Activated T-cell treated with anti-CD3 and anti-CD28 coated beads, Interleukin-2, amount 50 U/mL, for 48 hours (primary cell): ENCODE measurements at regions not wholly inside any gene's neighbourhood (a gene's known extent, or its start where the extent isn't known, plus 50 kb on each side); places are given as distances from the start of the nearest gene placed in this dataset.
"Not testable (repeated sequence)": the region's sequence is repeated elsewhere in the genome, so short reads cannot be mapped to it uniquely, and the experiment has no call there.

ENCODE experiments used
- DNase-seq, 2 experiments: peaks; one replicate each; pipeline ENCODE4 v3.0.0-alpha.2; 2020

GRCh38 chr1:113307771-113308445 lies 82.4 kb upstream of the MAGI3 start:
- DNase-seq, result no peak

DNA sequence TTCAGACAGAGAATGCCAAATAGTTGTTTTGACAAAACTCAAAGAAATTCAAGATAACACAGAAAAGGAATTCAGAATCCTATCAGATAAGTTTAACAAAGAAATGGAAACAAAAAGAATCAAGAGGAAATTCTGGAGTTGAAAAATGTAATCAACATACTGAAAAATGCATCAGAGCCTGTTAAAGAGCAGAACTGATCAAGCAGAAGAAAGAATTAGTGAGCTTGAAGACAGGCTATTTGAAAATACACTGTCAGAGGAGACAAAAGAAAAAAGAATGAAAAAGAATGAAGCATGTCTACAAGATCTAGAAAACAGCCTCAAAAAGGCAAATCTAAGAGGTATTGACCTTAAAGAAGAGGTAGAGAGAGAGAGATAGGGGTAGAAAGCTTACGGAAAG lies 77.7 kb upstream of the MAGI3 start:
- DNase-seq, result not testable (repeated sequence)

DNA sequence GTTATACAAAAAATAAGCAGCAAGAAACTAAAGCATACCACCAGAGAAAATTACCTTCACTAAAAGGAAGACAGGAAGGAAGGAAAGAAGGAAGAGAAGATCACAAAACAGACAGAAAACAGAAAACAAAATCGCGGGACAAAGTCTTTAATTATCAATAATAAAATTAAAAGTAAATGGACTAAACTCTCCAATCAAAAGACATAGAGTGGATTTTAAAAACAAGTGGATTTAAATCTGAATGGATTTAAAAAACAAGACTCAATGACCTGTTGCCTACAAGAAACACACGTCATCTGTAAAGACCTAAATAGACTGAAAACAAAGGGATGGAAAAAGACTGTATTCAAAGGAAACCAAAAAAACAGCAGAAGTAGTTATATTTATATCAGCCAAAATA lies 75.7 kb upstream of the MAGI3 start:
- DNase-seq, result no peak

DNA sequence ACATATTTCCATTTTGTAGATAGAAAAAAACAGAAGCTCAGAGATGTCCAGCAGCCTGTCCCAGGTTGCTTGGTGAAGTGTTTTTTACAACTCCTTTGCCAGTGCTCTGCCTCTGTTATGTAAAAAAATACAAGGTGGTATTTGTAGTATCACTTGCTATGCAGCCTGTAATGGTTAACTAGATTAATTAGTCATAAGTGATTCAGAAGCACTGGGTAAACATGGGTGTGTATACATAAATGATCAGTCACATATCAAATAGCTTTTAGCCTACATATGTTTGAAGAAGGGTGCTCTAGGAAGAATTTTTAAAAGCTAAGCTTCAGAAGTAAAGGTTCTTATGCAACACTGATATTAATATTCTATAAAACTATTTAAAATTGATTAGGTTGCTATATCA lies 70.0 kb upstream of the MAGI3 start:
- DNase-seq, result no peak

GRCh38 chr1:113320972-113321680 lies 69.2 kb upstream of the MAGI3 start:
- DNase-seq, result no peak

- no peak for DNase-seq
Measured at GRCh38 chr1:113321771-113322387, 68.4 kb upstream of the MAGI3 start.

GRCh38 chr1:113322439-113322838 lies 67.9 kb upstream of the MAGI3 start:
- DNase-seq, result no peak

DNA sequence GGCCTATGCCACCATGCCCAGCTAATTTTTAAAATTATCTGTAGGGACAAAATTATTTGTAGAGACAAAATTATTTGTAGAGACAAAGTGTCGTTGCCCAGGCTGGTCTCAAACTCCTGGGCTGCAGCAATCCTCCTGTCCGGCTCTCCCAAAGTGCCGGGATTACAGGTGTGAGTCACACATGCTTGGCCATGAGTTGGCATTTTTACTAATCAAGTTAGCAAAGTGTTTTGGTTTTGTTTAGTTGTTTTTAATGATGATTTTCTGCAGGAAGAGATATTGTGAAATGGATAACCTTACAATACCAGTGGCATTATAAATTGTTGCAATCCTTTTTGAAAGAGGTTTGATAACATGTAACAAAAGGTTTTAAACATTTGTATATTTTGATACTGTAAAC lies 65.3 kb upstream of the MAGI3 start:
- DNase-seq, result no peak

DNA sequence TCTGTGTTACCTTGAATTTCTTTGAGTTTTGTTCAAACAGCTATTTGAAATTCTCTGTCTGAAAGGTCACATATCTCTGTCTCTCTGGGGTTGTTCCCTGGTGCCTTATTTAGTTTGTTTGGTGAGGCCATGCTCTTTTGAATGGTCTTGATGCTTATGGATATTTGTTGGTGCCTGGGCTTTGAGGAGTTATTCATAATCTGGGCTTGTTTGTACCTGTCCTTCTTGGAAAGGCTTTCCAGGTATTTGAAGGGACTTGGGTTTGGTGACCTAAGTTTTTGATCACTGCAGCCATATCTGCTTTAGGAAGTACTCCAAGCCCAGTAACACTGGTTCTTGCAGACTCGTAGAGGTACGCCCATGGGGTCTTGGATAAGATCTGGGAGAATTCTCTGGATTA lies 63.3 kb upstream of the MAGI3 start:
- no peak for DNase-seq

- no peak for DNase-seq
Measured at GRCh38 chr1:113333056-113333455, 57.3 kb upstream of the MAGI3 start.

- DNase-seq, result no peak
Measured at GRCh38 chr1:113340038-113340437, 50.3 kb upstream of the MAGI3 start.
